HG03575 (cell line): ENCODE measurements at regions not wholly inside any gene's neighbourhood (a gene's known extent, or its start where the extent isn't known, plus 50 kb on each side); places are given as distances from the start of the nearest gene placed in this dataset.
"Not testable (repeated sequence)": the region's sequence is repeated elsewhere in the genome, so short reads cannot be mapped to it uniquely, and the experiment has no call there.

Source experiments
- ATAC-seq: cut with Tn5 transposase; IDR thresholded peaks from one replicate; pipeline ENCODE4 v1.9.1; 2021; ENCODE audit not compliant: unreplicated experiment, insufficient number of reproducible peaks, low FRiP score; ENCODE audit errors: extremely low read depth

DNA sequence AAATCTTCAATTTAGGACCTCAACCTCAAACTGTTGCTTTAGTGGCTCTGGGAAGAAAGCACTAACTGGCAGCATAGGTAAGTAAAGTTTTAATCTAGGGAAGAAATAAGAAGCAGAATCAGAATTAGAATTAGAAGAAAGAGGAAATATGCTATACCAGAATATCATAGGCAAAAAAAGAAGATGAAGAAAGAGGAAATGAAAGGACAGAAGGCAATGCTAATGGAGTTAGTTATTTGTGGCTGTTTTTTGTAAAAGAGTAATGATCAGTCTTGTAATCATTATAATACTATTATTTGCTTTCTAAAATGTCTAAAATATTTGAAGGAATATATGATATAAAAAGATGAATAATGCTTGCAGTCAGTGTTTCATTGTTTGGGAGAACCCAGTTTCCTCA lies 122.9 kb downstream of the FAM72C start:
- ATAC-seq: not testable (repeated sequence)

DNA sequence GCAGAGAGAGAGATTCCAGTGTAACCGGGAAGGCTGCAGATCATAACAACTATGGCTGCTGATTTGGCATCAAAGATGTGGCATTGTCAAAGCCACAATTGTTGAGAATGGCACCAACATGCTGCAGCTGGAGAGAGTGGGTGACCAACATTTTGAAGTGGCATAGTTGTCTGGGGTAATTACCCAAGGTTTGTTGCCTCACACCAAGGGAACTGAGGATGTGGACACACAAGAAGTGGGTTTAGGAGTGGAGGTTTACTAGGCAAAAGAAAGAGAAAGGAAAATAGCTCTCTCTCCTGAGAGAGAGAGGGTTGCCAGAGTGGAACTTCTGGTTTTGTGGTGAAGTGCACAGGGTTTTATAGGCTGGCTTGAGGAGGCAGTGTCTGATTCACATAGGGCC lies 126.6 kb downstream of the FAM72C start:
- ATAC-seq: not testable (repeated sequence)

DNA sequence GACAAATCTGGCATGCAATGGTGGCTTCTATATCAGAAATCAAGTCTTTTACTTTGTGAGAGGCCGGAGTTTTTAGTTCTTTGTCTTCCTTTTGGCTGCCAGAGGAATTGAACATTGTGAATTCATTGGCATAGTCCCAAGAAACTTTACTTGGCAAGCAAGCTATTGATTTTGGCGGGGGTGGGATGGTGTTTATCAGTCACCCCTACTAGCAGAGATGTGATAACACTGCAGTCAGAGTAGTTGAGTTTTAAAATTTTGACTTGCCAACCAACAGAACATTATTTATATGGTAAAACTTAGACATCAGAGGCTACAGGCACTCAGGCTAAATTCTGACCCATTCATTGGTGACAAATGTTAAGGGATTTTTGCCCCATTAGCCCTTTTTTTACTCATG lies 129.7 kb downstream of the FAM72C start:
- not testable (repeated sequence) for ATAC-seq

DNA sequence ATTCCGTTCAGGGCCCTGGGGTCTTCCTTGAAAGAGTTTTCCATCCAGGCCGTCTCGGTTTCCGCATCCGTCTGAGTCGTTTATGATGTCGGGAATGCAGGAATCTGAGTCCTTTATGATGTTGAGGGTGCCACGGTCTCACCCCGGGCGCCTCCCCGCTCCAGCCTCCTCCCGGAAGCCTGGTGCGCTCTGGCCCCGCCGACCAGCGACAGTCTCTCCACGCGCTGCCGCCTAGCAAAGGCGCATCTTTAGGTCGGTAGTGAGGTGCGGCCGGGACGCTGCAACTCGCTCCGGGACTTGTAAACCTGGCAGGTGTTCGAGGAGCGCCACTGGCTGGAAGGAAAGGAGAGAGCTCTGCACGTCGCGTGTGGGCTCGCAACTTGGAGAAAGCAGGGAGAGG lies 132.6 kb downstream of the FAM72C start:
- not testable (repeated sequence) for ATAC-seq

DNA sequence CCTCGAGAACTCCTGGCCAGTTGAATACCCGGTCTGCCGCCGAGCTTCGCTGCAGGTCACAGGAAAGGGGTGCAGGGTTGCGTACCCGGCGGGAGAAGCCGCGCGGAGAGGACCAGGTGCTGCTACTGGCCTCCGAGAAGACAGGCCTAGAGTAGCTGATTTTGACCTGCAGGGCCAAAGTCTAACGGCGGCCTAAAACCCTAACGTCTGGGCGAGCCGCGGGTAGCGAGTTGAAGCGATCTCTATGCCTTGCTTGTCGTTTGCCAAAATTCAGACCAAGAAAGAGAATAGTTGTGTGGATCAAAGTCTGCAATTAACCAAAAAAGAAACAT lies 133.2 kb downstream of the FAM72C start:
- ATAC-seq: not testable (repeated sequence)

DNA sequence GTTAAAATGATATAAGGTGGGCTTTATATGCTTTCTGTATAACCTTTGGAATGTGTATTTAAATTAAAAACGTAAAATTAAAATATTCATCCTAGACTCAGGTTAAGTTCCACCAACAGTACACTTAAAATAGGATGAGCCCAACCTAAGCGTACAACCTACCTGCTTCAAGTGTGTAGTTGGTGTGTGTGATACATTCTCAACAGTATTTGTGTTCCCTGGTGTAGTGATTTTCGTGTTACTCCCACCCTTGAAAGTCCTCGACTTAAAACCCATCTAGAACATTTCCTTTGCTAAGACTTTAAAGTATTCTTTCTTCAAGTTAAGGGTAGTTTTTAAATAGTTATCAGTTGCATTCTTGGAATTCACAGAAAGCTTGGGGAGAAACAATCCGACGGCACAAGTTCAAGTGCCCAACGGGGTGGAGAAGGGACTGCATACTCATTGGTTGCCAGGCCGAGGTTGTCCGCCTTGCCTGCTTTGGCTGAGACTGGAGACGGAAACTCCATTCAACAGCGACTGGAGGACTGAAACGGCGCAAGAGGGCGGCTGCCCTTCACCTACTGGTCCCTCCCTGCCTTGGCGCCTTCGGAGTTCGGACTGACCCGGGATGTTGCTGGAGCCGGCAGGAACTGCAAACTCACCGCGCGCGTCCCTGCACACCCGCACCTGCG lies 133.7 kb downstream of the FAM72C start:
- not testable (repeated sequence) for ATAC-seq

DNA sequence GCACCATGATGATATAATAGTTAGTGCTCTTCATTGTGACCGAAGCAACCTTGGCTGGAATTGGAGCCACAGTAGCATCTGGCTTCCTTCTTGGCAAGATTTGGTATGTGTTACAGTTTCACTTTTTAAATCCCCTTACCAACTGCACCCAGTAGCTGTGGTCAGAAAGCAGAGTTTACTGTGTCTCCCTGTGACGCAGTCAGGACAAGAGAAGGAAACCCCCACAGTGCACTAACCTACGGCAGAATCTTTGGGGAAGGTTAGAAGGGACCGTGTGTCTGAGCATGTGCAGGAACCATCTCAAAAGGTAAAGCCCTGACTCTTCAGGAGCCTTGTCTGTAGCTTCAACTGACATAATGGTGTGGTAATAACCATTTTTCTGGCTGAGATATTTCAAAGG lies 138.4 kb downstream of the FAM72C start:
- not testable (repeated sequence) for ATAC-seq

DNA sequence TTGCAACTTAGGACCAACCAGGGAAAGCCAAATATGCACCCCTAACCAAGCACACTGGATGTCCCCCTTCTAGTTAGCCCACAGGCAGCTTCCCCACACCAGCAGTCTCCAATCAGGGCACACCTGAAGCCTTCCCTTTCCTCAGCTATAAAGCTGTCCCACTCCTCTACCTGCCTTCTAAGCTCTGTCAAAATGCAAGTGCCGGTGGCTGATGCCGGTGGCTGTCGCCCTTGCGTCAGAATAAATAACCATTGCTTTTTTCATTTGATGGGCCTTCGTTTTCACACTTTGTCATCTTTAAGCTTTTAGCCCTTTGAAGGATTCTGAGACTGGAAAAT lies 139.4 kb downstream of the FAM72C start:
- ATAC-seq: not testable (repeated sequence)

DNA sequence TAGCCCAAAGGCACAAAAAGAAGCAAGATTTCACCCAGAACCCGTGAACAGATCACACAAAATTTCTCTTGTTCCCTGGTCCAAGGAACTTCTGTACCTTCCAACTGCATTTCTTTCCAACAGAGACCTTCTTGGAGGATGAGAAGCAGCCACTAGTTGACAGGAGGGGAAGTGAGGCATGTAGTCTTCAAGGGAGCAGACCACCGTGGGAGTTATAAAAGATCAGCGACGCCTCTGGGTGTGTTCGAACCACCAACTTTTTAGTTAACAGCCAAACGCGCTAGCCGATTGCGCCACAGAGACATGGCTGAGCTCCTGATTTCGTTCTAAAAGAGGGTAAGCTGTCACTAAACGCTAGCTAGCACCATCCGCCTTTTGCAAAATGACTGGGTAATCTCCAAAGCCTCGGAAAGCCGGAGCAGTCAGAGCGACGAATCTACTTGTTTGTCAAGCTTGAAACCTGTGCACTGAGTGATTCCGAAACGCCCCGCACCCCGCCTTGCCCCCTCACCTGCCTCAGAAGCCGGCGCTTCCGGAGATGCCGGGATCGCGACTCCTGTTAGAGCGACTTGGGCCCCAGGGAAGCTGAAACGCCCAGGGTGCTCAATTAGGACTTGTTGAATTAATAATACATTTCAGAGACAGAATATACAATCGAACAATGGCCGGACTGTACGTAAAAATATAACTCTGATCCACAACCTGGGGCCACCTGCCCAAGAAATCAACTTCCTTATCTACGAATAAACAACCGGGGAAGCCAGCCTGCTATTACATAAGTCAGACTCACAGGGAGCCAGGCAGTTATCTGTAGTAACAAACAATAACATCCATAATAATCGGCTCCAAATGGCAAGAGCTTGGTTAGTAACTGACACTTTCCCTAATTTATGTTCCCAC lies 140.1 kb downstream of the FAM72C start:
- ATAC-seq: not testable (repeated sequence)

DNA sequence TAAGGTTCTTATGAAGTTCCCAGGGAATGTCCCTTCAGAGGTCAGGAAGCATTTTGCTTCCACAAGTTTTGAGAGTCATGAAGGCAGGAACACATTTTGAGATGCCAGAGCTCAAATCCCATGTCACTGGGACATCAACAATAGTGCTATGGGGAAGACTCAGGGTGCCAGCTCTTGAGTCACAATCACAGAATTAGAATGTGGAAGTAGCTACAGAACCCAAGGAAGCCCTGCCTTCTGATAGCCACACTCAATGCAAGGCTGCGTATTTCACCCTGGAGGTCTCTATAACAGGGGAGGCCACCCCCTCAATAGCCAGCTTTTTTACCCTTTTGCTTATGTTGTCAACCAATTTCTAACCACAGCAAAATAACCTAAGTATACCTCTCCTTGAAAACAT lies 145.6 kb downstream of the FAM72C start:
- ATAC-seq: not testable (repeated sequence)

DNA sequence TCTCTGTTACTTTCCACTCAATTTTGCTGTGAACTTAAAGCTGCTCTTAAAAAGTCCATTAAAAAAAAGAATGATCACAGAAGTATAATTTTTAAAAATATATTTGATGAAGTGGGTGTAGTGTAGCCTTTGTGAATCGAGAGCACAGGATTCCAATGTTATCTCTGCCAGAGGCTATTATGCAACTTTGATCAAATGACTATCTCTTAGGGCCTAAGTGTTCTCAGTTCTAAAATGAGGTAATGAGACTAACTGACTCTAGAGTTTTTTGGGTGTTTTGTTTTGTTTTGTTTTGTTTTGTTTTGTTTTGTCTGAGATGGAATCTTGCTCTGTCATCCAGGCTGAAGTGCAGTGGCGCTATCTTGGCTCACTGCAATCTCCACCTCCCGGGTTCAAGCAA lies 147.5 kb downstream of the FAM72C start:
- not testable (repeated sequence) for ATAC-seq

DNA sequence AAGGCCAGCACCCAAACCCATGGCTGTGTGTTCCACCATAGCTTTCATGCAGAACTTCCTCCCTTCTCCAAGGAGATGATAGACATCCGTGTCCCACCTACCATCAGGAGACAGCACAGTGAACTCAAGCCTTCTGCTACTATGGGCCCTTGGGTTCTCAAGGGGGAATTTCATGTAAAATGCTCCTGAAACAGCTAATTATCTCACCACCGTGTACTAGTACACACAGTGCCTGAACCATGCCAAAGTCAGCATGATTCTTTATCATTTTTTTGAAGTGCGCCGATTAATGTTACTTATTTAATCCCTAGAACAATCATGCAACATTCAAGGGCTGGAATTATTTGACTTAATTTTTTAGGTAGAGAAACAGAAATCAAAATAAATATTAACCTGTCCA lies 151.7 kb downstream of the FAM72C start:
- not testable (repeated sequence) for ATAC-seq

DNA sequence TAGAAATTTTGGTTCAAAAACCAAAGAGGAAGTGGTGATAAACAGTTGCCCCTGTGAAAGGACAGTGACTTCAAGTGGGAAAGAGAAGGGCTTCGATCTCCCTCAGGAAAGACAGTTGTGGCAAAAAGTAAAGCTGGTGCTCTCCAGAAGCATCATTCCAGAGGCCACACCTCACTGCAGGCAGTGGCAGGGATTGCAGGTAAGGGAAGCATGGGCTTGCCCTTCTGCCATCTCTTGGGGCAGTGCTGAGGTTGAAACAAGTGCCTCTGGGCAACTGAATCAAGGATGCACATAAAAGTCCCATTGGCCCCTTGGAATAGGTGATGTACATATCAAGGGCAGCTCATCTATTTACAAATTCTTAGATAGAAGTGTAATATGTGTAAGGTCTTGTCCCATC lies 155.4 kb downstream of the FAM72C start:
- not testable (repeated sequence) for ATAC-seq

DNA sequence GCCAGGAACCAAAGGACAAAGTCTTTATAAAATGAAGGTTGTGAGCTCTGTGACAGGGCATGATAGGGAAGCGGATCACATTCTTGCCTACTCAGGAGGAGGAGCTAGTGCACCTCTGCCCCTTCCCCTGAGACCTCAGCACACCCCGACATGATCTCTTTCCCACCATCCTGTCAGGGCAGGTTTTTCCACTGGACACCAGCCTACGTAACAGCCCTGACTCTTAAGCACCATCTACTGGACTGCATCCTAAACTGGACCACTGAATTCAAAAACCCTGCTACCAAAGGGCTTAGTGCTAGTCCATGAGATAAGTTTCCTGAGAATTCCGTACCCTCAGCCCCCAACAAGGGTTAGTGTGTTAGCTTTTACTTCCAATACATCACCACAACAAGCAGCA lies 166.4 kb downstream of the FAM72C start:
- not testable (repeated sequence) for ATAC-seq

DNA sequence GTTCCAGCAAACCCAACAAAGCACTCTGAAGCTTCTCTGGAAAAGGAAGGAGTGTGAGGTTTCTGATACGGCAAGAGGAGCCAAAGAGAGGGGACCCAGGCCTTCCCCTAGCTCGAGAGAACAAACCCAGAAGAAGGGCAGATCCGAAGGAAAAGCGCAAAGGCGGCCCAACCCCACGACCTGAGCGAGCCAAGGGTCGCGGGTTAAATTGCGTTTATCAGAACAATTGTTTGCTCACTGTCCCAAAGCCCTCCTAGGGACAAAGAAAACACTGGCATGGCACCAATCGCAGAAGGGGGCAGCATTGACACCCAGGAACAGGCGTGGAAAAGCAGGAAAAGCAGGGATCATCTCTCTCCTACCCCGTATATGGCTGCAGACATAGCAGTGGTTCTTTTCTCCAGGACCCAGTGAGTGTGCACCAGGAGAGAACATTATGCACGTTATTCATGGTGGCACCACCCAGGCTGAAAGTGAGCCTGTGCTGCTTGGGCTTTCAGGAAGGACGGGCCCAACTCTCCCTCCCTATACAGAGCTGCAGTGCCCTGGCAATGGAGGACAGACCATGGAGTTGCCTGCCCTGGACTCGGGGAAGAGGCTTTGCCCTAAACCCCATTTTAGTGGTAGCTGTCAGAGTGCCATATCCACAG lies 167.0 kb downstream of the FAM72C start:
- not testable (repeated sequence) for ATAC-seq

DNA sequence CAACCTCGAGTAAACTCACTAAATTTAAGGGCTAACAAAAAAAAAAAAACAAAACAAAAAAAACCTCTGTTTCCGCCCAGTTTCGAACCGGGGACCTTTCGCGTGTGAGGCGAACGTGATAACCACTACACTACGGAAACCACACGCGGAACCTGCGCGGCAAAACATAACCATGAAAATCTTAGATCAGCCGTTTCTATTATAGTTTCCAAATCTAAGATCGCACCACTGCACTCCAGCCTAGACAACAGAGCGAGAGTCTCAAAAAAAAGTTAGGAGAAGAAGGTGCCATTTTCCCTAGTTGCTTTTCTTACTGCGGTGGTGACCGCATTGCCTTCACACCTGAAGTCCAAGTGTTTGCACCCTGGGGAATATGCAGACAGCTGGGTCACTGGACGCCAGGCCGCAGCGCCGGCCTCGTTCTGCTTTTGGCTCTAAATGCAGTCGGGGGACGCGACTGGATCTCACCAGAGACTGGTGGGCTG lies 167.8 kb downstream of the FAM72C start:
- not testable (repeated sequence) for ATAC-seq

DNA sequence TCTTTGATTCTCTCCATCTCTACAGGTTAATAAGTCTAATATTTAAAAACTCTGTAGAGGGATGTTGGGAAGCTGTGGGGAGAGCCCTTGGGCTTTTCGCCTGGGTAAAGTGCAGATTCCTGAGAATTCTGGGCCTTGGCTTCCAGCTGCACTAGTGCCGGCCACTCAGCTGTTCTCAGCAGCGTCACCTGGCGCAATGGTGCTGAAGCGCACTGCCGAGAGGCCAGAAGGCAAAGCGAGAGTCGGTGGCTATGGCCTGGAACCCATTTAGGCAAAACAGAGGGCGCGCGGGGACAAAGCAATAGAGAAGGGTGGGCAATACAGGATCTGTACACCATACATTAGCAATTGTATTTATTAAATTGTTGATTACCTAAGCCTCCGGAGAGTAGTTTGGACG lies 168.7 kb downstream of the FAM72C start:
- not testable (repeated sequence) for ATAC-seq

DNA sequence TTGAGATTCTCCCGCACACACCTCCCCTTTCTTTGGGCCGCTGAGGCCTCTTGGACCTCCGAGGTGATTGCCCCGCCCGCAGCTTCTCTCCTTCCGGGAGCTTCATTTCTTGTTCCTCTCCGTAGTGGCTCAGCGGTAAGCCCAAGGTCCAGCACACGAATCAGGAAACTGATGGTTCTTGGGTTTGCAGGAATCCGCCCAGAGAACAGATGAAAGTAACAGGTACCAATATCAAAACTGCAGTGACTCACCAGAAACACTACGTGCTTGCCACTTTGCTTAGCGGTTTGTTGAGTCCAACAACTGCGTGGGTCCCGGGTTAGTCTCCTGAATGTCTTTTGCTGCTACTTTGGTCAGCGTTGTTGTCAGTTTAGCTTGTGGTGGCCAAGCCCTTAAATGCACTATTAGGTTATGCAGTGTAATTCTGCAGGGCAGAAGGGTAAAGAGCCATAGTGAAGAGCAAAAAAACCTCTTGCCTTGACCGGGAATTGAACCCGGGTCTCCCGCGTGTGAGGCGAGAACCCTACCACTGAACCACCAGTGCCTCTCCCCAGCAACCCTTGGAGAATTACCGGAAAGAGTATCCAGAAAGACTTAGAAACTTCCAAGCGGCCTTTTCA lies 172.1 kb downstream of the FAM72C start:
- not testable (repeated sequence) for ATAC-seq

DNA sequence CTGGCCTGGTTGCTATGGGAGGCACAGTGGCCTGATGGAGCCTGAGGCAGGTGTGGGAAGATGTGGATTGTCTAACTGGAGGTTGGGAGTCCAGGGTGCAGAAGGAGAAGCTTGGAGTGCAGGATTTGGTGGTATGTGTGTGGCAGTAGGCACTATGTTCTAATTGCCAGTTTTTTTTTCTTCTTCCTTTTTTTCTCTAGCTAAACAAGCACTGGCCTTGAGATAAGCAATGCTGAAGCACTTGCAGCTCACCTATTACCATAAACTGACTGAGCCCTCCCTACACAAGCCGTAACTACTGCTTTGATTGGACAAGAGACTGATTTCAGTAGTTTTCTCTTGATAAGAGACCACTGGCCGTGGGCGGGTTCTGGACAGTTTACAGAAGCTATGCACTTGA lies 175.4 kb downstream of the FAM72C start:
- ATAC-seq: not testable (repeated sequence)
